Kidney epithelial cell (primary cell): ENCODE measurements at regions not wholly inside any gene's neighbourhood (a gene's known extent, or its start where the extent isn't known, plus 50 kb on each side); places are given as distances from the start of the nearest gene placed in this dataset.

Source experiments
- DNase-seq: peaks from one replicate; pipeline ENCODE4 v3.0.0-alpha.2; 2010; ENCODE audit warnings: low read depth
- H3K27me3 ChIP-seq: 2 replicates; pipeline ENCODE4 v1.6.0; 2011; ENCODE audit warnings: low read length; ENCODE audit not compliant: control insufficient read depth, insufficient read depth
- H3K36me3 ChIP-seq: 2 replicates; pipeline ENCODE4 v1.5.1; 2011; ENCODE audit warnings: low read length; ENCODE audit not compliant: control insufficient read depth, insufficient read depth
- H3K4me3 ChIP-seq: 2 replicates; pipeline ENCODE4 v1.5.1; 2011; ENCODE audit warnings: low read depth, mild to moderate bottlenecking, control low read depth, low read length
- CTCF ChIP-seq: IDR thresholded peaks from 2 replicates; pipeline ENCODE4 v1.5.1; 2011; ENCODE audit warnings: mild to moderate bottlenecking, moderate library complexity, low read length, control low read depth, inconsistent platforms; ENCODE audit not compliant: insufficient read depth, poor library complexity, severe bottlenecking

GRCh38 chr6:44622555-44622954 lies 235.0 kb downstream of the CDC5L start:
- Histone ChIP-seq H3K4me3 (no peak overlapping the region), H3K36me3 (no peaks in the 10 kb centered on the region), H3K27me3 (peaks cover 2% of the 10 kb centered on the region)
- DNase-seq: no peak
- no peak for TF ChIP-seq CTCF

- H3K4me3 ChIP-seq: no peak overlapping the region
- TF ChIP-seq CTCF: no peak
- no peaks in the 10 kb centered on the region for H3K36me3 ChIP-seq
- DNase-seq: no peak
- H3K27me3 ChIP-seq: peaks cover 2% of the 10 kb centered on the region
Measured at GRCh38 chr6:44622956-44623355, 235.4 kb downstream of the CDC5L start.

GRCh38 chr6:44624226-44624625 lies 236.7 kb downstream of the CDC5L start:
- H3K4me3 ChIP-seq: no peak overlapping the region
- H3K27me3 ChIP-seq: no peaks in the 10 kb centered on the region
- DNase-seq: no peak
- TF ChIP-seq CTCF: no peak
- H3K36me3 ChIP-seq: no peaks in the 10 kb centered on the region

- H3K27me3 ChIP-seq: no peaks in the 10 kb centered on the region
- H3K36me3 ChIP-seq: no peaks in the 10 kb centered on the region
- TF ChIP-seq CTCF: no peak
- H3K4me3 ChIP-seq: no peak overlapping the region
- no peak for DNase-seq
Measured at GRCh38 chr6:44624936-44625573, 237.5 kb downstream of the CDC5L start.

GRCh38 chr6:44625996-44626395 lies 238.5 kb downstream of the CDC5L start:
- H3K27me3 ChIP-seq: no peaks in the 10 kb centered on the region
- no peak for TF ChIP-seq CTCF
- no peak overlapping the region for H3K4me3 ChIP-seq
- DNase-seq: no peak
- no peaks in the 10 kb centered on the region for H3K36me3 ChIP-seq

GRCh38 chr6:44626616-44627015 lies 239.1 kb downstream of the CDC5L start:
- H3K27me3 ChIP-seq: no peaks in the 10 kb centered on the region
- no peak overlapping the region for H3K4me3 ChIP-seq
- no peaks in the 10 kb centered on the region for H3K36me3 ChIP-seq
- no peak for DNase-seq
- no peak for TF ChIP-seq CTCF
